C4-2B (cell line): ENCODE measurements at regions not wholly inside any gene's neighbourhood (a gene's known extent, or its start where the extent isn't known, plus 50 kb on each side); places are given as distances from the start of the nearest gene placed in this dataset.

Experiments
- H3K27ac ChIP-seq: fragments of 450-650 bp; 2 replicates; pipeline ENCODE4 v1.5.1; 2017
- CTCF ChIP-seq: fragments of 450-650 bp; conservative IDR thresholded peaks from 2 replicates; pipeline ENCODE4 v1.5.1; 2017; ENCODE audit warnings: mild to moderate bottlenecking
- ZFX ChIP-seq: fragments of 450-650 bp; IDR thresholded peaks from 2 replicates; pipeline ENCODE4 v1.6.1; 2017

- TF ChIP-seq CTCF, result no peak
- TF ChIP-seq ZFX, result no peak
- H3K27ac ChIP-seq, result no peak overlapping the region
These were observed 1988.8 kb upstream of the FLRT2 start for GRCh38 chr14:83541147-83541546.

GRCh38 chr14:83548061-83548839, 1981.7 kb upstream of the FLRT2 start:
- TF ChIP-seq ZFX, result no peak
- TF ChIP-seq CTCF, result no peak

GRCh38 chr14:83556065-83556464, 1973.9 kb upstream of the FLRT2 start:
- H3K27ac ChIP-seq, result no peak overlapping the region
- TF ChIP-seq ZFX, result no peak
- no peak for TF ChIP-seq CTCF

More at GRCh38 chr14:83548061-83548839, 1981.7 kb upstream of the FLRT2 start:
- no peak overlapping the region for H3K27ac ChIP-seq

- no peak for TF ChIP-seq CTCF
- TF ChIP-seq ZFX, result no peak
- no peak overlapping the region for H3K27ac ChIP-seq
These were observed 1973.0 kb upstream of the FLRT2 start for GRCh38 chr14:83556746-83557453.

GRCh38 chr14:83558946-83559345, 1971.0 kb upstream of the FLRT2 start:
- H3K27ac ChIP-seq, result no peak overlapping the region
- TF ChIP-seq CTCF (no peak), ZFX (no peak)

GRCh38 chr14:83559721-83560120, 1970.2 kb upstream of the FLRT2 start:
- no peak overlapping the region for H3K27ac ChIP-seq
- no peak for TF ChIP-seq CTCF
- TF ChIP-seq ZFX, result no peak

GRCh38 chr14:83561261-83561660, 1968.7 kb upstream of the FLRT2 start:
- no peak overlapping the region for H3K27ac ChIP-seq
- TF ChIP-seq CTCF, result no peak
- TF ChIP-seq ZFX, result no peak
